Testis (tissue), 2 donors: ENCODE measurements at regions not wholly inside any gene's neighbourhood (a gene's known extent, or its start where the extent isn't known, plus 50 kb on each side); places are given as distances from the start of the nearest gene placed in this dataset.

Experiments
- POLR2A ChIP-seq: fragments of 450-650 bp; IDR thresholded peaks from one replicate; pipeline ENCODE4 v1.6.1; 2017; ENCODE audit warnings: antibody characterized with exemption, mild to moderate bottlenecking, moderate library complexity
- TF ChIP-seq, protein P1 (sequence below), 3 experiments: fragments of 450-650 bp in 2 of 3; fragments of 200-600 bp in 1 of 3; sonication (generic) in 1 of 3; IDR thresholded peaks; one replicate each; pipeline ENCODE4 v1.5.1; 2016 to 2019; ENCODE audit warnings: antibody characterized with exemption in 3 of 3, mild to moderate bottlenecking in 2 of 3, moderate library complexity in 1 of 3

DNA sequence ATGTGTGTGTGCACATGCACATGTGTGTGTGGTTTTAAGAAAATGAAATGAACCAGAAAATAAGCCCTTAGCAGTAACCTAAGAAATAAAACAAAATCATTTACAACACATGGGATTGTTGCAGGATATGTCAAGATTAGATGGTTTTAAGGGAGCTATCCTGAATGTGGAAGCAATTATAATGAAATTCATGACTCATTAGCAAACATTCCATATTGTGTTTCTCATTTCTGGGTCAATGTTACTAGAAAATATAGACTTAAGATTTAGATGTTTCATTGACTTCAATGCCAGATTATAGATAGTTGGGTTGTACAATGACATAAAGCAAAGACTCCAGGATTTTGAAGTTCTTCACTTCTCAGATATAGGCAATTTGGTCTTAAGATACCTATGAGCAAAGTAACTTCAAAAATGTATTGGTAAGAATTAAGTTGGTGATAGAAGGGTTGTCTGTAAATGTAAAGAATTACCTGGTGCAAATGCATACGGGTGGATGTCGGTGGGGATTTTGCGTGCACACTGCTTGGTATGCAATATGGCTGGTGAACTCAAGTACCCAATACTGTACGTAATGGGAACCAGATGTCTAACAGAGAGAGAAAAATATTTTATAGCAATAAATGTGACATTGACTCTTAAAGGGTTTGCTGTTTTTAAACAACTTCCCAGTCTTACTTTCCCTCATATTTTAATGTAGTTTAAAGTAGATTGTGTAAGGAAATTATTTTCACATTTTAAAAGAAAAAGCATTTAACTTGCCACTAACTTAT lies 53.9 kb upstream of the NR2F2 start:
- TF ChIP-seq, protein P1, sequence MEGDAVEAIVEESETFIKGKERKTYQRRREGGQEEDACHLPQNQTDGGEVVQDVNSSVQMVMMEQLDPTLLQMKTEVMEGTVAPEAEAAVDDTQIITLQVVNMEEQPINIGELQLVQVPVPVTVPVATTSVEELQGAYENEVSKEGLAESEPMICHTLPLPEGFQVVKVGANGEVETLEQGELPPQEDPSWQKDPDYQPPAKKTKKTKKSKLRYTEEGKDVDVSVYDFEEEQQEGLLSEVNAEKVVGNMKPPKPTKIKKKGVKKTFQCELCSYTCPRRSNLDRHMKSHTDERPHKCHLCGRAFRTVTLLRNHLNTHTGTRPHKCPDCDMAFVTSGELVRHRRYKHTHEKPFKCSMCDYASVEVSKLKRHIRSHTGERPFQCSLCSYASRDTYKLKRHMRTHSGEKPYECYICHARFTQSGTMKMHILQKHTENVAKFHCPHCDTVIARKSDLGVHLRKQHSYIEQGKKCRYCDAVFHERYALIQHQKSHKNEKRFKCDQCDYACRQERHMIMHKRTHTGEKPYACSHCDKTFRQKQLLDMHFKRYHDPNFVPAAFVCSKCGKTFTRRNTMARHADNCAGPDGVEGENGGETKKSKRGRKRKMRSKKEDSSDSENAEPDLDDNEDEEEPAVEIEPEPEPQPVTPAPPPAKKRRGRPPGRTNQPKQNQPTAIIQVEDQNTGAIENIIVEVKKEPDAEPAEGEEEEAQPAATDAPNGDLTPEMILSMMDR (IDR thresholded peaks at IDR 0.05), result no peak
- TF ChIP-seq POLR2A, result no peak
